Dedifferentiated amniotic fluid mesenchymal stem cell (primary cell): ENCODE measurements at regions not wholly inside any gene's neighbourhood (a gene's known extent, or its start where the extent isn't known, plus 50 kb on each side); places are given as distances from the start of the nearest gene placed in this dataset.

Source experiments
- DNase-seq: peaks from one replicate; pipeline ENCODE4 v3.0.0-alpha.2; 2016; ENCODE audit errors: extremely low spot score

DNA sequence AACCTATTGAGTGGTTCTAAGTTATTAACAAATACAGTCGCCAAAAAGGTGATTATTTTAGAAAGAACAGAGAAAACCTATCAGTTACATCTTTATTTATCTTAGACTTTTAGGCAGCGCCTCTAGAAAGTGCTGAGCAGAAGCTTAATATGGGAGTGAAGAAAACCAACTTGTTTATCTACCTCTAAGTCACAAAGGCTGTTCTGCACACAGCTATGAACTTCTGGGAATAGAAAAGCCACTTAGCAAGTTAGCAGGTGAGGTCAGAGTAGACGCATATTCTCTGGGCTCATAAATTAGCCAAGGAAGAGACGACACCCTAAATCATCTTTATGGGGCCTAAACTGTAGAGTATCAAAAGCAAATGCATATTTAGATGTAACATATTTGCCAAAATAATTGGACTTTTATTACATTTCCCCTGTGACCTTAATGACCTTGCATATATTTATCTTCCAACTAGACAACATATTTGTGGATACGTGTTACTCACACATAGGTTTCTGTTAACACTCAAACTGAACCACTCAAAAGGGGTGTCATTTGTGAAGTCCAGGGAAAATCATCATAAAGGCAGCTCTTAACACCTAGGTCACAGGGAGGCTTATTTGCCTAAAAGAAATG is 267.1 kb downstream of the ADGB start:
- DNase-seq: no peak

DNA sequence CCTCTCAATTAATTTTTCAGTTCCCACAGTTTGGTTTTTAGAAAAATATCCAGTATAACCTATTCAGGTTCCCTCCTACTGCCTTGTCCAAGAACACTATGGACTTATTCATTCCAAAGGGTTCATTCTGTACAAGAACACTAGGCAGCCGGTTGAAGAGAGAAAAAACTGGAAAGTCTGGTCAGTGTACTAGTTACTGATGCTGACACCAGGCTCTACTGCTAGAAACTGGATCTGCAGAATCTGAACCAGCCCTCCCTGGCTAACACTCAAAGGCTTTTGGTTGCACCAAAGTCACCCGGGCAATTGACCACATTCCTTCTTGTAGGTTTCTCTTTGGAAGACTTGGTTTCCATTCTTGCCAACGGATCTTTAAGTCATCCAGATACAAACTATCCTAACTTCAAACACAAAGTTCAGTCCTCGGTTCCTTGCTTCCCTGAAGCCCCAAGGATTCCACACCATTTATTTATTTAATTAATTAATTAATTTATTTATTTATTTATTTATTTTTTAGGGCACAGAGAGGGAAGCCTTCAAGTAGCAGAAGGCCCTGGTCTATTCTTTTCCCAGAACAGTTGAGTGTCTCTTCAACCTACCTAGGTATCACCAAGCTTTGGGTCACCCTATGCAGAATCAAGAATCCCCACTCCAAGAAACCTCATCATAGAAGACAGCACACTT is 268.1 kb downstream of the ADGB start:
- DNase-seq: no peak

- DNase-seq: no peak
Measured at GRCh38 chr6:146868671-146869209, 270.0 kb downstream of the ADGB start.

DNA sequence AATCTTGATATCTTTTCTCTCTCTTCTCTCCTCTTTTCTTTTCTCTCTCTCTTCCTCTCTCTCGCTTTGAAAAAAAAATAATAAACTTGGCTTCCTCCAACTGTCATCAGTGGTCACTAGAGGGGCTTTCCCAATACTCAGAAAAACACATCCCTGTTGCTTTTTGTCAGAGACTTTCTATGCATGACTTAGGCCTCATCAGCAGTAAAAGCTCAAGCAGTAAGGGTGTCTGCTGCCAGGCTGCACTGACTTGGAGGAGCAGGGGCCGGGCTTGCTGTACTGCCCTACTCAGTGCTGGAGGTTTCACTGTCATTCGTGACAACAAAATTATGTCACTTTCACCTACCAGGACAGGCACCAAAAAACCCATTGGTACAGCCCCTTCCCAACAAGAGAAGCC is 272.0 kb downstream of the ADGB start:
- DNase-seq: no peak

DNA sequence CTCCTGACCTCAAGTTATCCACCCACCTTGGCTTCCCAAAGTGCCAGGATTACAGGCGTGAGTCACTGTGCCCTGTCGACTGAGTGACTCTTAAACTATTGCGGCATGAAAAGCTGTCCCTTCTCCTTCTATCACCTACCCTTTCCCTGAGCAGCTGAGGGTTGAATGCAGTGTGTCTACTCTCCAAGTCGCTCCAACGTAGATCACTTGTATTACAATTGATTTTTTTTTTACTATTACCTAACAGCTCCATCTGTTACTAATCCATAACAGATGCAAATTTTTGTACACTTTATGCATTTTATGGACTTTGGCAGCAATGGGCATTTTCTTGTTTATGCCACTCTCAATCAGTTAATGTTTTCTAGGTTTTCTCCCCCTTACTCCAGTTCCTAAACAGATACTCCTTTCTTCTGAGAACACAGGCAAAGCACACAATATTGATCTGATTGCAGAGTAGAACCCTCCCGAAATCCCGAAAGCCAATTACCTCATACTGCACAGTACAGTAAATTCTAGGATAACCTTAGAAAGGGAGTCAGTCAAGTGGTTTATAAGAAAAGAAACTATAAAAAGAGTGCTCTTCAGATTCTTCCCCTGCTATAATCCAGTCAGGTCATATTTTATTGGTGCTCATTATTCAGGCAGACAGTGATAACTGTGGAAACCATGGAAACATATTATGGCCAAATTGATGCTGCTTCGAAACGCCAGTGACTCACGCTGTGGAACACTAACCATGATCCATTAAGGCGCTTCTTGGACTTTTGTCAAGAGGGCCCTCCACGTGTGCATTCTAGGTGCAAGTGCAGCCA is 273.0 kb downstream of the ADGB start:
- DNase-seq: no peak

GRCh38 chr6:146872426-146872785 is 273.6 kb downstream of the ADGB start:
- no peak for DNase-seq

GRCh38 chr6:146874278-146875018 is 275.7 kb downstream of the ADGB start:
- no peak for DNase-seq

DNA sequence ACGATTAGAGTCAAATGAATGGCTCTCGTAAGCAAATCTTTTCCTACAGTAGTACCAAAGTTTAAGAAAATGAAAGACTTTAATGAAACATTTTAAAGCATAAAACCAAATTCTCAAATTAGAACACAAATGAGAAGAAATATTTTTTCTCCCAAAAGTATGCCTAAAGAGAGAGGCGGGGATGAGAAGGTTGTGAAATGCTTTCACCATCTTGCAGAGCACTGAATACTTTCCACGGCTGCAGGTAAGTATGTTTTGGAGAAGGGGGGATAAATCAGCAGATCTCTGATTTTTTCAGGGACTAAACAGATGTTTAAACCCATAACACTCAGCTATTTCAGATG is 277.1 kb downstream of the ADGB start:
- no peak for DNase-seq

- no peak for DNase-seq
Measured at GRCh38 chr6:146876271-146877151, 277.7 kb downstream of the ADGB start.

DNA sequence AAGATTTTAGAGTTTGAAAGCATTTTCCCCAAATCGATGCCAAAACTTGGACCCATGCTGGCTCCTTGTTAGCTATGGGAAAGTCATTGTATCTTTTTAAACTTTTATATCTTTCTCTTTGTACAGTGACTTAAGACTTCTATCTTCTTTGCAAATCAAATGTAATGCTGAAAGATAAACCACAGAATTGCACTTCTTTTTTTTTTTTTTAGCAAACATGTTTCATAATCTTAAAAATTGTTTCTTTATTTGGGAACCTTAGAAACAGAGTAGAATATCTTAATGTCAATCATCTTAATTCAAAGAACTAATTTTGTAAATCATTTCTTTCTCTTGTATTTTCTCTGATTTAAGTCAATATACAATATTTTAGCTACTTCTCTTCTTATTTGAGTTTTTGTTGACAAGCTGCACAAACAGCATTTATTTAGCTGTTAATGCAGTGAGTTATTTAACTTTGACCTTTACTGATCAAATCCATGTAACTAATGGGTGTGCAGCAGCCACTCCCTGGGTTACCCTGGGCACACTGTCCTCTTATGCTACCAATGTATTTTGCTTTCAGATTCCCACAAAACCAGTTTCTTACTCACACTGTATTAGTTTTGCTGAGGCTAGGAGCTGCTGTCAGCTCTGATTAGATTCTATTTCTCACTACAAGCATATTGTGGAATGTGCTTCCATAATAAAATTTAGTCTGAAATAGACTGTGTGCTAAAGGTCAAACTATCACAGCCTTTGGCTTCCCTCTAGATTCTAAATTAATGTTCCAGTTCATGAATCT is 279.6 kb downstream of the ADGB start:
- DNase-seq: peak; percentile 44

DNA sequence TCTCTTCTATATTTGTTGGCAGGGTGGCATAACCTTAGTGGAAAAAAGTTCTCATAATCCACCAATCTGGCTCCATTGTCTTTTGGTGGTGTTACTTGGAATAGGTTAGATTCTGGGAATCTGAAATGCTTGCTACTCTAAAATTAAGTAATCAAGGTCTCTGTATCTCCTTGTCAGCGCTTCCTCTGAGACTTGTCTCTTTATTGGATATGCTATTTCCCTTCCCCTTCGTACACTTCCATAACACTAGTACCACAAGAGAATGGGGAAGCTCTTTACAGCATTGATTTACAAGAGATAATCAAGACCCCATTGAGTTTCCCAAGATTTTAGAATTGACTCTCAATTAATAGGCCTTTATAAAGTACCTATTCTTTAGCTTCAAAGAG is 280.2 kb downstream of the ADGB start:
- DNase-seq: no peak

DNA sequence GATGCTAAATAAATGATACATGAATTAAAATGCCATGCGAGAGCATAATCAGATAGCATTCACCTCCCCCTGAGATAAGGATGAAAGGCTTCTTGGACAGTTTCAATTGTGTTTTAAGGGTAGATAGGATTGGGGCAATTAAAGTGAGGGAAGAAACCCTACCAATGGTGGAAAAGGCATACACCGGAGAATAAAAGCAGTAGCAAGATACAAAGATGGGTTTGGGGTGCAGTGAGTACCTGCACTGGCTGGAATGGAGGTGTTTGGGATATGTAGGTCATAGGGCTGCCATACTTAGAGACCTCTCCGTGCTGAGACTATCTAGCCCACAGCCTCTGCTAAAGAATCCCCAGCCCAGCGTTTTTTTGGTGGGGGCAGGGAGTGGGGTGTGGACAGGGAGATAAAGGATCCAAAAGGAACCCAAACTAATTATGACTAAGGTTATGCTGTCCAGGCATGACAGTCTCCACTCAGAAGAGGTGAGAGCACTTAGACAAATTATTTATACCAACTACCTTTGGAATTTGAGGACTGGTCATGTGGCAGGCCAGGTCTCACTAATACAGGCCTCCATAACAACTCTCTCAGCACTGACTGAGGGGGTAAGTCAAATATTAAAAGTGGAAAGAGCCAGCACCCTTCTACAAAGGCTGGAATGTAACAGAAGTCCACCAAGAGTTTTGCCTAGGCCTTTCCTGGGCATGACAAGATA is 280.8 kb downstream of the ADGB start:
- no peak for DNase-seq

DNA sequence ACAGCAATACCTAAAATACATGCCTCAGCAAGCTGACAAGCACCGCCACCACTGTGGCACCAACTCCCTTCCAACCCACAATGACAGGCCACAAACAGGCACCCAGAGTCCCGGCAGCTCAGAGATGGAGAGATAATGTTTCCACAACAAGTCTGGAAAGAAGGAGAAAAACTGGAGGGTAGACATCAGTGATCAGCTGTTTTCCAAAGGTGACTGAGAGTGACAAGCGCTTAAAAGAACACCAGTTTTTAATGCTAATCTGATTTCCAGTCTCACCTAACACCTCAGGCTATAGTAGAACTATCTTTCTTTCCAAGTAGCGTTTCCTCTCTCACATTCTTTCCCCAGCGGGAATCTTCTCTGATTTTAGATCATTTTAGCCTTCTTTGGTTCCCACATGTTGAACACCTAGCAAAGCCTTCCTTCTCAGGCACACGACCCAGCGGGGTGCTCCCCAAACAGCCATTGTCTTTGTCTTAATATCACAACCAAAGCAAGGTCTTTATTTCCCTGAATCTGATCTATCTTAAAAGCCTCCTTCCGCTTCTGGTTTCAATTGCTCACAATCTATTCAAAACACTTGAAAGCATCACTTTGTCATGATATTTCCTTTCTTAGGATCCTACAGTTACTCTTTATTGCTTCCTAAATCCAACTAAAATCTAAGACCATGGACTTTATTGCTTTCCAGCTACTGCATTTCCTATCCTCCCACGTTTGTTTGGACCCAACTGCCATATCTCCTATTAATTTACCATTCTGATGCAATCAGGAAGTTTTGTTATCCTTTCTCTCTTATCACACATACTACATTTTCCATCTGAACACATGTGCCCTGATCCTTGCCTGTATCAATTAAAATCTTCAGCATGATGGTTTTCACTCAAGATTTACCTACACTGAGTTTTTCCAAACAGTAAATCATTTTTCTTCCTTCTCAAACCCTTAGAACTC is 282.7 kb downstream of the ADGB start:
- DNase-seq: no peak

- no peak for DNase-seq
Measured at GRCh38 chr6:146883640-146884531, 285.1 kb downstream of the ADGB start.

GRCh38 chr6:146884728-146885127 is 286.0 kb downstream of the ADGB start:
- no peak for DNase-seq

GRCh38 chr6:146885708-146886457 is 287.1 kb downstream of the ADGB start:
- no peak for DNase-seq
